BJ (cell line): ENCODE measurements at regions not wholly inside any gene's neighbourhood (a gene's known extent, or its start where the extent isn't known, plus 50 kb on each side); places are given as distances from the start of the nearest gene placed in this dataset.

Source experiments
- CTCF ChIA-PET: fragments of 350-600 bp; formaldehyde crosslinking; extraction: SDS; loops from one replicate; lab custom pipeline; 2021; ENCODE audit warnings: antibody characterized with exemption, inconsistent platforms; lab: Yijun Ruan, JAX
- POLR2A ChIA-PET: fragments of 300-600 bp; sonication (Branson Sonifier 250); formaldehyde crosslinking; extraction: SDS; loops from one replicate; lab custom pipeline; 2021; ENCODE audit warnings: antibody characterized with exemption; lab: Charles Lee
- DNase-seq: peaks from one replicate; pipeline ENCODE4 v3.0.0-alpha.2; 2011; ENCODE audit warnings: low read depth
- H3K27me3 ChIP-seq: 2 replicates; pipeline ENCODE4 v1.6.0; 2011; ENCODE audit warnings: low read length; ENCODE audit not compliant: control insufficient read depth, insufficient read depth
- H3K36me3 ChIP-seq: 2 replicates; pipeline ENCODE4 v1.5.1; 2011; ENCODE audit warnings: low read length; ENCODE audit not compliant: control insufficient read depth, insufficient read depth
- H3K4me3 ChIP-seq: 2 replicates; pipeline ENCODE4 v1.5.1; 2011; ENCODE audit warnings: low read depth, mild to moderate bottlenecking, control low read depth, low read length
- TF ChIP-seq, protein P1 (sequence below): IDR thresholded peaks from 2 replicates; pipeline ENCODE4 v1.5.1; 2011; ENCODE audit warnings: low read depth, mild to moderate bottlenecking, control low read depth, inconsistent platforms, low read length, moderate library complexity; ENCODE audit not compliant: insufficient read depth

DNA sequence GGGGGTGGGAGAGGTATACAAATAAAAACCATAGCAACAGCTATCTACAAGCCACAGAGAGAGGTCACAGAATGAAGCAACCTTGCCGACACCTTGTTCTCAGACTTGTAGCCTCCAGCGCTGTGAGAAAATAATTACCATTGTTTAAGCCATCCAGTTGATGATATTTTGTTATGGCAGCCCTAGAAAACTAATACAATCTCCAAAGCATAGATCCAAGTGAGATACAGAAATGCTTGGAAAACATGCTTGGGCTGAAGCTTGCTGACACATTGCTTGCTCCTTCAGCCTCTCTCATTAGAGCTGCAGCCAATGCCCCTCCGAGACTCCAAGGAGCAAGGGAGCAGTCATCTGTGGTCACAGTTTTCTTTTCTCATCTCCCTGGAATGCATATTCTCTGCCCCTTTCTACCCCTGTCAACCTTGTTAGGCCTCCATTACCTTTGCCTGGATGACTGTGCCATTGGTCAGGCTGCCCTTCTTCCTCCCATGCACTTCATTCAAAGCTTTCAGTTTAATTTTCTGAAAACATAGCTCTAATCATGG lies 401.4 kb upstream of the KLF4 start:
- POLR2A ChIA-PET: no interaction called here
- Histone ChIP-seq H3K27me3 (no peaks in the 10 kb centered on the region), H3K36me3 (no peaks in the 10 kb centered on the region), H3K4me3 (no peak overlapping the region)
- no peak for DNase-seq
- CTCF ChIA-PET: no interaction called here
- TF ChIP-seq, protein P1, sequence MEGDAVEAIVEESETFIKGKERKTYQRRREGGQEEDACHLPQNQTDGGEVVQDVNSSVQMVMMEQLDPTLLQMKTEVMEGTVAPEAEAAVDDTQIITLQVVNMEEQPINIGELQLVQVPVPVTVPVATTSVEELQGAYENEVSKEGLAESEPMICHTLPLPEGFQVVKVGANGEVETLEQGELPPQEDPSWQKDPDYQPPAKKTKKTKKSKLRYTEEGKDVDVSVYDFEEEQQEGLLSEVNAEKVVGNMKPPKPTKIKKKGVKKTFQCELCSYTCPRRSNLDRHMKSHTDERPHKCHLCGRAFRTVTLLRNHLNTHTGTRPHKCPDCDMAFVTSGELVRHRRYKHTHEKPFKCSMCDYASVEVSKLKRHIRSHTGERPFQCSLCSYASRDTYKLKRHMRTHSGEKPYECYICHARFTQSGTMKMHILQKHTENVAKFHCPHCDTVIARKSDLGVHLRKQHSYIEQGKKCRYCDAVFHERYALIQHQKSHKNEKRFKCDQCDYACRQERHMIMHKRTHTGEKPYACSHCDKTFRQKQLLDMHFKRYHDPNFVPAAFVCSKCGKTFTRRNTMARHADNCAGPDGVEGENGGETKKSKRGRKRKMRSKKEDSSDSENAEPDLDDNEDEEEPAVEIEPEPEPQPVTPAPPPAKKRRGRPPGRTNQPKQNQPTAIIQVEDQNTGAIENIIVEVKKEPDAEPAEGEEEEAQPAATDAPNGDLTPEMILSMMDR: no peak

DNA sequence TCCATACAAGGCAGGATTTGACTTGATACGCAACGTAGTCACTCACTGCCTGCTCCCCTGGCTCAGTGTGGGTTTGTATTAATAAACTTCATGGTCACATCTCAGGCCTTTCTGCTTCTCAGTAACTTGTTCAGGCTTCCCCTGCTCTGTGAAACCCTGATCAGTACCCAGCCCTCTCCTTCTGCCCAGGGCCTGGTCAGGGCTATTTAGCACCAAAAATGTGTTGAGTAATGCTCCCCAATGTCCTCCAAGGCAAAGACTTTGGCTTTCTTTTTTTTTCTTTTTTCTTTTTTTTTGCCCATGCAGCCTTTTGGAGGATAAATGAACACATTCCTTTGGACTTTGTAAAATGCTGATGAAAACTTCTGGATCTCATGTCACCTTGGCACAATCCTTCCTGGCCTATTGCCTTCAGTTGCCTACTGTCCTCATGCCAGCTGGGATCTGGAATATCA lies 399.2 kb upstream of the KLF4 start:
- POLR2A ChIA-PET: no interaction called here
- TF ChIP-seq, protein P1: no peak
- Histone ChIP-seq H3K4me3 (no peak overlapping the region), H3K27me3 (no peaks in the 10 kb centered on the region), H3K36me3 (no peaks in the 10 kb centered on the region)
- no peak for DNase-seq
- CTCF ChIA-PET: no interaction called here

DNA sequence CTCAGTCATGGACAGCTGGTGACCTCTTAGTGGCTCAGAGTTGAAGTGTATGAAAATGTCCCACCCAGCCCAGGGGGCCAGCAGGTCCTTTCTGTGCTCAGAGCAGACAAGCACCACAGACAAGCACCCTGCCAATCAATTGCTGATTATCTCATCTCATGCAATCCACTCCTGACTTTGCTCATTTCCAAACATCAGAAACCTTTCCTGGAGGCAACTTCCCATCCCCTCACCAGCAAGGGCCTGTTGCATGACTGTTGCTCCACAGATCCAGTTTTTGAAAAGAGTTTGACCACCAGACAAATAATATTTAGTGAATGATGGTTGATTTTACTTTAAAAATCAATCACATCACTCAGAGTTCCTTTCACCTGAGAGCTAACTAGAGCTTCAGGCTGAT lies 397.3 kb upstream of the KLF4 start:
- CTCF ChIA-PET: interaction anchor here (0.6 to 1.1 kb wide), 2 partner anchors 11 to 374 kb away, joined by 3 to 4 read pairs; no protein-coding TSS in a partner anchor
- DNase-seq: no peak
- TF ChIP-seq, protein P1: no peak
- Histone ChIP-seq H3K27me3 (no peaks in the 10 kb centered on the region), H3K4me3 (no peak overlapping the region), H3K36me3 (no peaks in the 10 kb centered on the region)
- POLR2A ChIA-PET: no interaction called here

DNA sequence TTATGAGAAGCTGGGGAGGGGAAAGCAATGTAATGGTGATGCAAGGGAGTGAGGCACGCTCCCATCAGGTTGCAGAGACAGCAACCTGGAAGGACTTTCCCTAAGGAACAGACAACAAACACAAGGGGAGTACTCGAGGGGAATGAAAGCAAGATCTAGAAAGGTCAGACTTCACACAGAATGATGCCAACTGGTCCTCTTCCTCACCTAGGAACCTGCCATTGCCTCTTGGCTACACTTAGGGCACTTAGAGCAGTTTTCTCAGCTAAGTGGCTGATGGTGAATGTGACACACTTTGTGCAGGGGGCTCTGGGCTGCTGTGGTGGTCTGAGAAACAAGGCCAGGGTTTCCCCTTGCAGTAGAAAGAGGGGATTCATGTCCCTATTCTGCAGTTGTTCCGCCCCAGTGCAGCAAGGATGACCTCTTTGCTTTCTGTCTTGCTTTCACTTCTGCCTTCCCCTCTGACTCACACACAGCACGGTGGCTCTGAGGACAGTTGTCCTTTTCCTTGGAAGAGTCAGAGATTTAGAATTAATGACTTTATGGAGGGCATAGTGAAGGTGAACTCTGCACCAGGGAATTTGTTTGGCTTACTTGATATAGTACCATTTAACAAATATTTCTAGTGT lies 394.0 kb upstream of the KLF4 start:
- no peak overlapping the region for H3K4me3 ChIP-seq
- POLR2A ChIA-PET: no interaction called here
- no peaks in the 10 kb centered on the region for H3K36me3 ChIP-seq
- H3K27me3 ChIP-seq: no peaks in the 10 kb centered on the region
- TF ChIP-seq, protein P1: no peak
- CTCF ChIA-PET: no interaction called here
- no peak for DNase-seq

DNA sequence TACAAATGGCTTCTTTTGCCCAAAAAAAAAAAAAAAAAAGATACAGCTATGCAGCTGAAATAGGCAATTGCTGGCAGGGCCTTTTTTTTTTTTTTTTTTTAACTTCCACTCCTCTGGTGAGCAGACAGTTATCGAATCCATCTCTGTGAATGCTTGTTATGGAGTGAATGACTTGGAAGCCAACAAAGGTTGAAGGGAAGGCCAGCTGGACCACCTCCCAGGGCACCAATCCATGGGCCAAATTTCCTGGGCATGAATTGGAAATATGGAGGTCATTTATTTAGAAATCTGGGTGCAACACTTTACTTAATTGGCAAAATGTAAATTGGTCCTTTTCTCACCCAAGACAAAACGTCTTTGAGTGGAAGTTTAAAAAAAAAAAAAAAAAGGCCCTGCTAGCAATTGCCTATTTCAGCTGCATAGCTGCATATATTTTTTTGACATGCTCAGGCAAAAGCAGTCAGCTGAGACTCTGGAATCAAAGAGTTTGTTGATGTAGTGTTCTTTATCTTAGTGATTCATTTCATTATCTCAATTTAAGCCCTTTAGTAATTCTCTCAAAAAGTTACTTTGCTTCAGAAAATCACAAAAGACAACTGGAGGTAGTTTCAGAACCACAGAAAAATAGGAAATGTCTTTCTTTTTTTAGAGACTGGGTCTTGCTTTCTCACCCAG lies 392.2 kb upstream of the KLF4 start:
- no peak for DNase-seq
- H3K27me3 ChIP-seq: no peaks in the 10 kb centered on the region
- TF ChIP-seq, protein P1: no peak
- H3K4me3 ChIP-seq: no peak overlapping the region
- POLR2A ChIA-PET: interaction anchor here (0.6 kb wide), 1 partner anchor 130 kb away, joined by 3 read pairs; no protein-coding TSS in a partner anchor
- H3K36me3 ChIP-seq: no peaks in the 10 kb centered on the region
- CTCF ChIA-PET: no interaction called here
